Neural crest cell (in vitro differentiated cells): ENCODE measurements at regions not wholly inside any gene's neighbourhood (a gene's known extent, or its start where the extent isn't known, plus 50 kb on each side); places are given as distances from the start of the nearest gene placed in this dataset.

ENCODE experiments used
- DNase-seq: peaks from one replicate; pipeline ENCODE4 v3.0.0; 2021; ENCODE audit warnings: low read depth, mixed read lengths, low spot score
- H3K27ac Mint-ChIP-seq: one replicate; pipeline ENCODE4 v1.8.0; 2021; ENCODE audit warnings: mild to moderate bottlenecking, mixed read lengths; ENCODE audit not compliant: unreplicated experiment
- H3K27me3 Mint-ChIP-seq: 2 replicates; pipeline ENCODE4 v1.8.0; 2021; ENCODE audit warnings: low read depth, mild to moderate bottlenecking, mixed read lengths
- H3K36me3 Mint-ChIP-seq: 2 replicates; pipeline ENCODE4 v1.8.0; 2021; ENCODE audit warnings: low read depth, mild to moderate bottlenecking, mixed read lengths
- H3K4me1 Mint-ChIP-seq: 2 replicates; pipeline ENCODE4 v1.8.0; 2021; ENCODE audit warnings: mixed read lengths
- H3K4me3 Mint-ChIP-seq: one replicate; pipeline ENCODE4 v1.8.0; 2021; ENCODE audit warnings: mild to moderate bottlenecking, mixed read lengths
- H3K9me3 Mint-ChIP-seq: 2 replicates; pipeline ENCODE4 v1.8.0; 2021; ENCODE audit warnings: mixed read lengths
- TF ChIP-seq, protein P1 (sequence below): fragments of 200-600 bp; sonication (generic); conservative IDR thresholded peaks from 2 replicates; pipeline ENCODE4 v1.5.0; 2021; ENCODE audit warnings: antibody characterized with exemption, mild to moderate bottlenecking

DNA sequence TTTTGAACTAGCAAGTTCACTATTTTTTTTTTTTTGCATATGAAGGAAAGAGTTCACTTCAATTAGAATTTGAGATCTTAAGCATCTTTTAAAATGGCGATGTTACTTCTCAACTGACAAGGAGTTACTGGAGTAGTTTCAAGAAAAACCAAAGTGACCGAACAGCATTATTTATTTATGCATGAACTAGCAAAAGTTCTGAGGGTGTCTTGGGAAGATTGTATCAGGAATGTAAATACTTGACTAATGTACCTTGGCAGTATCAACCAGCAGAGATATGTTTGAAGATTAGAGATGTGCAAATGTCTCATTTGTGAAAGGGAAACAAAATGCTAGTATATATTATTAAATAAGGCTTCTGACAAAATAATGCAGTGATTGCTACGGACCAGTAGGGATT lies 203.9 kb downstream of the KBTBD8 start:
- Mint-ChIP-seq H3K9me3 (no peaks in the 10 kb centered on the region), H3K27me3 (no peaks in the 10 kb centered on the region), H3K4me1 (no peaks in the 10 kb centered on the region), H3K27ac (no peak overlapping the region), H3K36me3 (no peaks in the 10 kb centered on the region), H3K4me3 (no peak overlapping the region)
- DNase-seq = no peak
- TF ChIP-seq, protein P1, sequence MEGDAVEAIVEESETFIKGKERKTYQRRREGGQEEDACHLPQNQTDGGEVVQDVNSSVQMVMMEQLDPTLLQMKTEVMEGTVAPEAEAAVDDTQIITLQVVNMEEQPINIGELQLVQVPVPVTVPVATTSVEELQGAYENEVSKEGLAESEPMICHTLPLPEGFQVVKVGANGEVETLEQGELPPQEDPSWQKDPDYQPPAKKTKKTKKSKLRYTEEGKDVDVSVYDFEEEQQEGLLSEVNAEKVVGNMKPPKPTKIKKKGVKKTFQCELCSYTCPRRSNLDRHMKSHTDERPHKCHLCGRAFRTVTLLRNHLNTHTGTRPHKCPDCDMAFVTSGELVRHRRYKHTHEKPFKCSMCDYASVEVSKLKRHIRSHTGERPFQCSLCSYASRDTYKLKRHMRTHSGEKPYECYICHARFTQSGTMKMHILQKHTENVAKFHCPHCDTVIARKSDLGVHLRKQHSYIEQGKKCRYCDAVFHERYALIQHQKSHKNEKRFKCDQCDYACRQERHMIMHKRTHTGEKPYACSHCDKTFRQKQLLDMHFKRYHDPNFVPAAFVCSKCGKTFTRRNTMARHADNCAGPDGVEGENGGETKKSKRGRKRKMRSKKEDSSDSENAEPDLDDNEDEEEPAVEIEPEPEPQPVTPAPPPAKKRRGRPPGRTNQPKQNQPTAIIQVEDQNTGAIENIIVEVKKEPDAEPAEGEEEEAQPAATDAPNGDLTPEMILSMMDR = no peak

DNA sequence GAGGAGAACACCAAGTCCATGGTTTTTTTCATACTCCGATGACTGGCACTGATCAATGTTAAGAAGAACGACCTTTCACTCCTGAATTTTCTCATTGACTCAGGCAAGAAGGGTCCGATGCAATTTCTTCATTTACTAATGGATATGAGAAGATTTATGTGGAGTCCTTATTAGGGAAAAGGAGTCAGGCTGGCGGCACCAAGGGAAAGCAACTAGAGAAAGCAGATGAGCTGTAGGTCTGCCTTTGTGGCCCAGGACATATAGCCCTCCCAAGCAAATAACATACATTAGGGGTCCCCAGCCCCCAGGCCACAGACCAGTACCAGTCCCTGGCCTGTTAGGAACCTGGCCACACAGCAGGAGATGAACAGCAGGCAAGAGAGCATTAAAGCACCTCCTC lies 206.8 kb downstream of the KBTBD8 start:
- TF ChIP-seq, protein P1 = no peak
- no peak overlapping the region for H3K4me3 Mint-ChIP-seq
- H3K36me3 Mint-ChIP-seq = no peaks in the 10 kb centered on the region
- DNase-seq = no peak
- H3K27ac Mint-ChIP-seq = no peak overlapping the region
- H3K27me3 Mint-ChIP-seq = no peaks in the 10 kb centered on the region
- H3K9me3 Mint-ChIP-seq = no peaks in the 10 kb centered on the region
- no peaks in the 10 kb centered on the region for H3K4me1 Mint-ChIP-seq

DNA sequence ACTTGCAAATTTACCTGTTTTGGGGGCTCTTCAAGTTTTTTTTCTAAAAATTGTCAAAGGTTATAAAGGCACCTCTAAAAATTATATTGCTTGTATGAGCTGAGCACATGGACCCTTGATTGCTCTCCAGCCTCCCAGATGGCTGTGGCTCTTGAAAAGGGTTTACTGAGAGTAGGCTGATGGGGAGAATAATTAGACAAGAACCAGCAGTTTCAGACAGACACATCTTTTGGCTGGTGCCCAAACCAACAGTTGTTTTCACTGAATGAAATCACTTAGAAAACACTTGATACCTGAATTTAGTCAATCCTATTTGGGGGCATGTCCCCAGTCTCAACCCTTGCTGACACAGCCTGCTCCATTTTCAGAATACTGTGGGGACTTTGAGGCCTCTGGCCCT lies 217.6 kb downstream of the KBTBD8 start:
- Mint-ChIP-seq H3K27me3 (no peaks in the 10 kb centered on the region), H3K4me1 (no peaks in the 10 kb centered on the region), H3K27ac (no peak overlapping the region), H3K36me3 (no peaks in the 10 kb centered on the region), H3K4me3 (no peak overlapping the region), H3K9me3 (peaks cover 2% of the 10 kb centered on the region)
- no peak for DNase-seq
- TF ChIP-seq, protein P1 = no peak

GRCh38 chr3:67227030-67227429 lies 228.9 kb downstream of the KBTBD8 start:
- Mint-ChIP-seq H3K36me3 (no peaks in the 10 kb centered on the region), H3K27ac (no peak overlapping the region), H3K4me3 (no peak overlapping the region), H3K27me3 (no peaks in the 10 kb centered on the region), H3K4me1 (no peaks in the 10 kb centered on the region), H3K9me3 (no peaks in the 10 kb centered on the region)
- DNase-seq = no peak
- TF ChIP-seq, protein P1 = no peak

- H3K4me1 Mint-ChIP-seq = no peaks in the 10 kb centered on the region
- H3K9me3 Mint-ChIP-seq = no peaks in the 10 kb centered on the region
- TF ChIP-seq, protein P1 = no peak
- no peak overlapping the region for H3K27ac Mint-ChIP-seq
- no peaks in the 10 kb centered on the region for H3K27me3 Mint-ChIP-seq
- no peak for DNase-seq
- no peaks in the 10 kb centered on the region for H3K36me3 Mint-ChIP-seq
- H3K4me3 Mint-ChIP-seq = no peak overlapping the region
Measured at GRCh38 chr3:67228136-67228535, 230.0 kb downstream of the KBTBD8 start.

DNA sequence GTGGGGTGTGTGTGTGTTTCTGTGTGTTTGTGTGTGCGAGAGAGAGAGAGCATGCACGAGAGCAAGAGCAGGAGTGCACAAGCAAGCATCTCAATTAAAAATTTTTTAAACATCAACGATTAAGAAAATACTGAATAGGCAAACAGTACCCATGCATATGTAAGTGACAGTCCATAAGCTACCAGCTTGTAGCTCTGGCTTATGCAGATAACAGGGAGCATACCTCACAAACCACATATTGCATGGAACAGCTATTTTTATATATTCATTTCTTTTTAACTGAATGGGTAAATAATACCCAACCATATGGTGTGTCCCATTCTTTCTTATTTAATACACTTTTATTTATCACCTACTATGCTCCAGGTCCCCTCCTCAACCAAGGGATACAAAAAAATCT lies 234.5 kb downstream of the KBTBD8 start:
- H3K27me3 Mint-ChIP-seq = no peaks in the 10 kb centered on the region
- H3K36me3 Mint-ChIP-seq = no peaks in the 10 kb centered on the region
- H3K27ac Mint-ChIP-seq = no peak overlapping the region
- TF ChIP-seq, protein P1 = no peak
- H3K4me1 Mint-ChIP-seq = no peaks in the 10 kb centered on the region
- no peak overlapping the region for H3K4me3 Mint-ChIP-seq
- H3K9me3 Mint-ChIP-seq = no peaks in the 10 kb centered on the region
- DNase-seq = no peak
